Erythroblast (primary cell): ENCODE measurements at regions not wholly inside any gene's neighbourhood (a gene's known extent, or its start where the extent isn't known, plus 50 kb on each side); places are given as distances from the start of the nearest gene placed in this dataset.

Experiments
- GATA1 ChIP-seq: IDR thresholded peaks from 2 replicates; pipeline ENCODE4 v1.6.1; 2011; ENCODE audit warnings: low read depth, mild to moderate bottlenecking, control low read depth, low read length, moderate library complexity
- POLR2A ChIP-seq: IDR thresholded peaks from 2 replicates; pipeline ENCODE4 v1.6.1; 2011; ENCODE audit warnings: mild to moderate bottlenecking, low read length

DNA sequence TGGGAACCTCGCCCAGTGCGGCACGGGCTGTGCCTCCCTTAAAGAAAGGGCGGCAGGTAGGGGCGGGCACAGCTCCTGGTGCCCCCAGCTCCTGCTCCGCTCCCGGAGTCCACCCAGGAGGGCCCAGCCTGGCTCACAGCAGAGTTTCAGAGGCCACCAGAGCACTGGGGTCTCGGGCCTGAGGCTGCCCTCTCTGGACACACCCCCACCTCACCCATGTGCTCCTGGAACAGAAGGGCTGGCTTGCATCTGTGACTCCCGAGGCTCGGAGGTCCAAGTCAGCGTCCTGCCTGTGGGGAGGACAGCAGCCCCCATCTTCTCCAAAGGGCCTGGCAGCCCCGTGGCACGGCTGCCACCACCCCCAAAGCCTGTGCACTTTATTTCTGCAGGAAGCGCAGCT, 62.7 kb downstream of the RBFOX3 start:
- TF ChIP-seq POLR2A: no peak
- TF ChIP-seq GATA1: no peak
